GM12875 (cell line): ENCODE measurements at regions not wholly inside any gene's neighbourhood (a gene's known extent, or its start where the extent isn't known, plus 50 kb on each side); places are given as distances from the start of the nearest gene placed in this dataset.
"Not testable (repeated sequence)": the region's sequence is repeated elsewhere in the genome, so short reads cannot be mapped to it uniquely, and the experiment has no call there.

Experiments
- H3K4me3 ChIP-seq: one replicate; pipeline ENCODE4 v1.5.1; 2011; ENCODE audit warnings: low read depth, low read length, control low read depth
- TF ChIP-seq, protein P1 (sequence below): IDR thresholded peaks from 2 replicates; pipeline ENCODE4 v1.5.1; 2011; ENCODE audit warnings: low read depth, mild to moderate bottlenecking, control low read depth, inconsistent platforms, low read length, moderate library complexity, borderline replicate concordance; ENCODE audit not compliant: insufficient read depth

DNA sequence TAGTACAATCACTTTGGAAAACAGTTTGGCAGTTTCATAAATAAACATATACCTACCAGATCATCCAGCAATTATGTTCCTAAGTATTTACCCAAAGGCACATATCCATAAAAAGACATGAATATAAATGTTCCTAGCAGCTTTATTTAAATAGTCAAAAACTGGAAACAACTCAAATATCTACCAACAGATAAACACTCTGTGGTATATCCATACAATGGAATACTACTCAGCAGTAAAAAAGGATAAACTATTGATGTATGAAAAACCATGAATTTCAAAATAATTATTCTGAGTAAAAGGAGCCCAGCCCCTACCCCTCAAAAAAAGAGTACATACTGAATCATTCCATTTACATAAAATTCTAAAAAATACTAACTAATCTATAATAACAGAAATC is 232.7 kb upstream of the SLC30A5 start:
- no peak overlapping the region for H3K4me3 ChIP-seq
- TF ChIP-seq, protein P1, sequence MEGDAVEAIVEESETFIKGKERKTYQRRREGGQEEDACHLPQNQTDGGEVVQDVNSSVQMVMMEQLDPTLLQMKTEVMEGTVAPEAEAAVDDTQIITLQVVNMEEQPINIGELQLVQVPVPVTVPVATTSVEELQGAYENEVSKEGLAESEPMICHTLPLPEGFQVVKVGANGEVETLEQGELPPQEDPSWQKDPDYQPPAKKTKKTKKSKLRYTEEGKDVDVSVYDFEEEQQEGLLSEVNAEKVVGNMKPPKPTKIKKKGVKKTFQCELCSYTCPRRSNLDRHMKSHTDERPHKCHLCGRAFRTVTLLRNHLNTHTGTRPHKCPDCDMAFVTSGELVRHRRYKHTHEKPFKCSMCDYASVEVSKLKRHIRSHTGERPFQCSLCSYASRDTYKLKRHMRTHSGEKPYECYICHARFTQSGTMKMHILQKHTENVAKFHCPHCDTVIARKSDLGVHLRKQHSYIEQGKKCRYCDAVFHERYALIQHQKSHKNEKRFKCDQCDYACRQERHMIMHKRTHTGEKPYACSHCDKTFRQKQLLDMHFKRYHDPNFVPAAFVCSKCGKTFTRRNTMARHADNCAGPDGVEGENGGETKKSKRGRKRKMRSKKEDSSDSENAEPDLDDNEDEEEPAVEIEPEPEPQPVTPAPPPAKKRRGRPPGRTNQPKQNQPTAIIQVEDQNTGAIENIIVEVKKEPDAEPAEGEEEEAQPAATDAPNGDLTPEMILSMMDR = no peak

DNA sequence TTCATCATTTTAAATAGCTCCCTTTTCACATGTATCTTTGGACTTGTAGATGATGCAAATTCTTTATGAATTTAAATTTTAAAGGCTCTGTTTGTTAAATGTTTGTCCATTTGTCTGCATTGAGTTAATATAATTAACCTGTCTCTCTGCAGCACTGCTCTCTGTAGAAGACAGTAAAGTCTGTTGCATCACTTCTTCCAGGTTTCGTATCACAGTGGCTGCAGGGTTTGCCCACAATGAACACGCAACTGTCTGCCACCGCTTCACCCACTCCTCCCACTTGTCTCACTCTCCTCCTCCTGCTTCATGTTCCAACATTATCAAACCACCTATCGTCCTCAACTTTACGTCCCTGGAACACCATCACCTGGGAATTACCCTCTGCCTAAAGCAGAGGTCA is 231.3 kb upstream of the SLC30A5 start:
- no peak overlapping the region for H3K4me3 ChIP-seq
- TF ChIP-seq, protein P1 = no peak

DNA sequence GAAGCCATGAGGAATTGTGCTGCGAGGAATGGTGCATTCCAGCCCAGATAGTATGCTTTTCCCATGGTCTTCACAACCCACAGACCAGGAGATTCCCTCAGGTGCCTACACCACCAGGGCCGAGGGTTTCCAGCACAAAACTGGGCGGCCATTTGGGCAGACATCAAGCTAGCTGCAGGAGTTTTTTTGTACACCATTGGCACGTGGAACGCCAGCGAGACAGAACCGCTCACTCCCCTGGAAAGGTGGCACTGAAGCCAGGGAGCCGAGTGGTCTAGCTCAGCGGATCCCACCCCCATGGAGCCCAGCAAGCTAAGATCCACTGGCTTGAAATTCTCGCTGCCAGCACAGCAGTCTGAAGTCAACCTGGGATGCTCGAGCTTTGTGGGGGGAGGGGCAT is 228.6 kb upstream of the SLC30A5 start:
- H3K4me3 ChIP-seq = not testable (repeated sequence)

DNA sequence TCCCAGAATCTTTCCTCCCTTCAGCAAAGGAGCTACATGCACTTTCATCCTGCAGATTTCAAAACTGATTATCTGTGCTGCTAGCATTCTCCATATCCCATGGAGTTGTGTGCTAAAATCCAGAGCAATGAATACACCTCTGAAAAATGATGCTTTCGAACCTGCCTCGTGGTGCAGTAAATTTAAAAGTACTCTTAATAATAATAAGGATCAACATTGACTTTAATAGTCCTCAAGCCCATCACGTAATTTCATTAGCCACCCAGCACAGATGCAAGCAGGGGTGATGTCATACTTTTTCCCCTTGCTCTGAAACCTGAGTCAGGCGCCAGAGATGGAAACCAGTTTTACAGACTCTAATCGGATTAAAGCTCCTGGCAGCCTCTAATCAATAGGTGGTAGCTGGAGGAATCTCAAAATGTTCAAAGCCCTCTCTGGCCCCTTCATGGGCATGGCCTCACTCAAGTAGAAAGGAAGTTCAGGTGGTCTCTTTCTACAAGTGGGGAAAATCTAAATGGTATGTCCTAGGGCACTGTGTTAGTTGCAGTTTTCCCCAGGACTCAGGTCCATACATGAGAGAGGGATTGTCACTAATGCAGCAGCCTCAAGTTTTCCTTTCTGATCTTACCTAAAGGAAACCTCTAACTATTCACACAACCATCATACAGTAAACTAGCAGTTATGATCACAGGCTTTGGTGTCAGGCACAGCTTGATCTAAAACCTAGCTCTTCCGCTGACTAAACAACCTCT is 221.6 kb upstream of the SLC30A5 start:
- TF ChIP-seq, protein P1 = no peak
- H3K4me3 ChIP-seq = no peak overlapping the region

DNA sequence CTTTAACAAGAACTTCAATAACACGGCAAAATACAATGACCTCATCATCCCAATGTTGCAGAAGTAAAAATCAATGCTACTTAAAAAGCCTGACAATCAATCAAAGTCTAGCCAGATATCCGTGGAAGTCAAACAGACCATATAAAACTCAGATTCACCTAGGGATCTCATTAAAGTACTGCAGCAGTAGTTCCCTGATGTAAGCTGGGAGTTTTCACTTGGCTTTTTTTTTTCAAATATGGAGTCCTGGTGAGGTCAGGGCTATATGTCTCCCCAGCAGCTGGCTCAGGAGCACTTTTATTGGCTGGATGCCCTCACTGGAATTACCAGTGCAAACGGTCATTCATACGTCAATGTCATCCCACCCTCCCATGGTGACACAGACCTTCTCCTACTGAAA is 220.6 kb upstream of the SLC30A5 start:
- TF ChIP-seq, protein P1 = no peak
- H3K4me3 ChIP-seq = no peak overlapping the region

DNA sequence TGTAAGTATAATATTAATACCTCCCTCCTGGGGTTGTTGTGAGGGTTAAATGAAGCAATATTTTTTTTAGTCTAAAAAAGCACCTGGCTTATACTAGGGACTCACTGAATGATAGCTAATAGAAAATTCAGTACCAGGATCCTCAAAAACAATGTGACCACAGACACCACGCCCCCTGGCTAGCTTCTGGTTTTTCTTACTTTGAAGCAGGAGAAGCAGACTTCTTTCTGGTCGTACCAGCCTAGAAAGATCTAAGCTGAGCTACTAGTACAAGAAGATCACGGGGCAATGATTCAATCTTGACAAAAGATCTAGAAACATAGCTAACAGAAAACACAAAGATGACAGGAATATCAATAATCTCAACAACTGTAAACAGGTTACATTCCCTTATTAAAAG is 218.5 kb upstream of the SLC30A5 start:
- TF ChIP-seq, protein P1 = no peak
- H3K4me3 ChIP-seq = no peak overlapping the region

DNA sequence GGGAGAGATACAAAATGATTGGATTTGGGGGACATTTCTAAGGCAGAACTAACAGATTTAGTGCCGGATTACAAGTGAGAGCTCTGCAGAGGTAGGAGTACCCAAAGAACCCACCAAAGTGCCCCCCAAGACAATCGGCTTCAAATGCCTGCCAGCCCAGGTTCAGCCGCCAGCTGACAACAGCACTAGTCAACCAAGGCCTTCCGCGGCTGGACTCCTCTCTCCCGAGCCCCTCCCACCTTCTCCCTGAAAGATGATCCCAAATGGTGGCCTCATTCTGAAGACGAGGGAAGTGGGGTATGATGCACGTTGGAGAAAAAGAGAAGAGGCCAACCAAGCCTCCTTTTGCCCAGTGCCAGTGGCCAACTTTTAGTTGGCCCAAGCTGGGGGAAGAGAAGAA is 210.4 kb upstream of the SLC30A5 start:
- H3K4me3 ChIP-seq = no peak overlapping the region
- TF ChIP-seq, protein P1 = no peak

DNA sequence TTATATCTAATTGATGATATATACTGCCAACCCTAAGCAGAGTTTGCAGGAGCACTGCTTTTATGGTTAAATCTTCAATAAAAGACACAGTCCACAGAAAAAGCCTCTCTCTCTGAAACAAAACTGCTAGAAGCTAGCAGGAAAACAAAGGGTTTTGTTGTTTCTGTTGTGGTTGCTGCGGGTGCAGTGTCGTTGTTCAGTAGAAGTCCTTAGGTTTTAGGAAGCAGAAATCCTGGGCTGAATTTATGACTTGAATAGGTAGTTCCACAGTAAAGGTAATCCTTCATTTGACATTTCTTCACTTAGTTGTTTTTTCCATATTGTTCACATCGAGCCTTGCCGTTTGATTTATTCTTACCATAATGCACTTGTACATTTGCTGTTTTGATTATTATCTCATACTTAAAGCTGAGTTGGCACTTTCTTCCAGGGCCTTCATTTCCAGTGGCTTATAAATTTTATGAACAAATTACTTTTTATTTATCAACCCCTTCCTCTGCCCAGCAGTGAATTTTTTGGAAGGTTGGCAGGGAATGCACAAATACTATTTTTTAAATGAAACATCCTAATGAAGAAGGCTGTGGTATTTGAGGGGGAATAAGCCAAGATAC is 209.6 kb upstream of the SLC30A5 start:
- no peak overlapping the region for H3K4me3 ChIP-seq

More for the DNA sequence above, 209.6 kb upstream of the SLC30A5 start:
- TF ChIP-seq, protein P1 = no peak
